ENCODE measurements at regions not wholly inside any gene's neighbourhood (a gene's known extent, or its start where the extent isn't known, plus 50 kb on each side); places are given as distances from the start of the nearest gene placed in this dataset.

- no peaks in the 10 kb centered on the region for H3K9me2 ChIP-seq (ENCODE audit: insufficient read depth, low read length)
- H3F3A ChIP-seq (ENCODE audit: insufficient read depth, low read length, poor library complexity, severe bottlenecking), result no peaks in the 10 kb centered on the region
- no peaks in the 10 kb centered on the region for H3K79me2 ChIP-seq (replicated peaks; ENCODE audit: insufficient read depth, low read length)
- no peaks in the 10 kb centered on the region for H4K20me1 ChIP-seq (ENCODE audit: insufficient read depth)
- H3K9ac ChIP-seq (ENCODE audit: low read length), result no peak overlapping the region
- no peaks in the 10 kb centered on the region for H3K36me3 ChIP-seq (ENCODE audit: insufficient read depth, low read length)
- H3K4me3 ChIP-seq (ENCODE audit: low read length), result no peak overlapping the region
- H2AFZ ChIP-seq (ENCODE audit: low read depth, low read length), result no peak overlapping the region
- H3K9me3 ChIP-seq (ENCODE audit: low read length), result no peaks in the 10 kb centered on the region
- H3K4me2 ChIP-seq (ENCODE audit: low read length), result no peak overlapping the region
- H3K27me3 ChIP-seq (ENCODE audit: insufficient read depth, low read depth, low read length), result no peaks in the 10 kb centered on the region
- H3K27ac ChIP-seq (ENCODE audit: low read length), result no peak overlapping the region
- no peak for TF ChIP-seq EP300 (conservative IDR thresholded peaks at IDR 0.05; ENCODE audit: poor library complexity, severe bottlenecking)
- no peak for TF ChIP-seq RAD21 (conservative IDR thresholded peaks at IDR 0.05)
- no peak for TF ChIP-seq CTCF (IDR thresholded peaks at IDR 0.05; ENCODE audit: poor library complexity, severe bottlenecking)
Measured at GRCh38 chr10:107356396-107356795, 191.9 kb upstream of the SORCS1 start.

- no peak overlapping the region for H2AFZ ChIP-seq (ENCODE audit: low read depth, low read length)
- no peaks in the 10 kb centered on the region for H3F3A ChIP-seq (ENCODE audit: insufficient read depth, low read length, poor library complexity, severe bottlenecking)
- H3K27me3 ChIP-seq (ENCODE audit: insufficient read depth, low read depth, low read length), result no peaks in the 10 kb centered on the region
- H4K20me1 ChIP-seq (ENCODE audit: insufficient read depth), result no peaks in the 10 kb centered on the region
- no peak for TF ChIP-seq SMC3 (conservative IDR thresholded peaks at IDR 0.05; ENCODE audit: poor library complexity)
- TF ChIP-seq MXI1 (conservative IDR thresholded peaks at IDR 0.05; ENCODE audit: poor library complexity, severe bottlenecking), result no peak
- TF ChIP-seq POLR2AphosphoS5 (IDR thresholded peaks at IDR 0.05), result no peak
- no peak for TF ChIP-seq EP300 (conservative IDR thresholded peaks at IDR 0.05; ENCODE audit: poor library complexity, severe bottlenecking)
- no peak for TF ChIP-seq TAF1 (IDR thresholded peaks at IDR 0.05; ENCODE audit: low read depth)
- no peak for TF ChIP-seq REST (IDR thresholded peaks at IDR 0.05; ENCODE audit: borderline replicate concordance)
- TF ChIP-seq CTCF (IDR thresholded peaks at IDR 0.05; ENCODE audit: poor library complexity, severe bottlenecking), result no peak
- TF ChIP-seq EZH2 (IDR thresholded peaks at IDR 0.05; ENCODE audit: borderline replicate concordance, insufficient read depth, low read length, poor library complexity, severe bottlenecking), result no peak
- no peak for TF ChIP-seq RAD21 (conservative IDR thresholded peaks at IDR 0.05)
- no peaks in the 10 kb centered on the region for H3K36me3 ChIP-seq (ENCODE audit: insufficient read depth, low read length)
- H3K9ac ChIP-seq (ENCODE audit: low read length), result no peak overlapping the region
- no peaks in the 10 kb centered on the region for H3K9me2 ChIP-seq (ENCODE audit: insufficient read depth, low read length)
- no peak overlapping the region for H3K4me2 ChIP-seq (ENCODE audit: low read length)
- H3K4me3 ChIP-seq (ENCODE audit: low read length), result no peak overlapping the region
- H3K27ac ChIP-seq (ENCODE audit: low read length), result no peak overlapping the region
- no peaks in the 10 kb centered on the region for H3K9me3 ChIP-seq (ENCODE audit: low read length)
- no peaks in the 10 kb centered on the region for H3K79me2 ChIP-seq (replicated peaks; ENCODE audit: insufficient read depth, low read length)
Measured at GRCh38 chr10:107342711-107343110, 178.2 kb upstream of the SORCS1 start.
